H1 (cell line): ENCODE measurements at regions not wholly inside any gene's neighbourhood (a gene's known extent, or its start where the extent isn't known, plus 50 kb on each side); places are given as distances from the start of the nearest gene placed in this dataset.
"Not testable (repeated sequence)": the region's sequence is repeated elsewhere in the genome, so short reads cannot be mapped to it uniquely, and the experiment has no call there.

Experiments
- CTCF ChIA-PET: fragments of 300-600 bp; sonication (Branson Sonifier 250); formaldehyde crosslinking; loops from one replicate; lab custom pipeline; 2021; ENCODE audit not compliant: partially characterized antibody; lab: Charles Lee
- POLR2A ChIA-PET: fragments of 300-600 bp; sonication (Branson Sonifier 250); formaldehyde crosslinking; loops from one replicate; lab custom pipeline; 2021; ENCODE audit warnings: inconsistent platforms; ENCODE audit not compliant: partially characterized antibody; lab: Charles Lee
- DNase-seq, 2 experiments: peaks; one replicate each; pipeline versions ENCODE4 v3.0.0 to v3.0.0-alpha.2; 2010 to 2022; ENCODE audit warnings: low spot score in 2 of 2, low read depth in 1 of 2, mixed read lengths in 1 of 2
- FAIRE-seq: peaks from 2 replicates; lab custom pipeline; 2011; peaks lifted over from hg19 to GRCh38; lab: Jason Lieb, UNC
- H2AFZ ChIP-seq: 2 replicates; pipeline ENCODE4 v1.8.1; 2012; ENCODE audit warnings: low read length, inconsistent platforms
- H2AK5ac ChIP-seq: 2 replicates; pipeline ENCODE4 v1.6.1; 2013; ENCODE audit warnings: low read depth, low read length
- H2BK120ac ChIP-seq: replicated peaks from 2 replicates; pipeline ENCODE3; 2013; ENCODE audit warnings: low read depth, low read length, inconsistent platforms
- H2BK12ac ChIP-seq: 2 replicates; pipeline ENCODE4 v1.6.1; 2013; ENCODE audit warnings: low read depth, low read length
- H2BK15ac ChIP-seq: 2 replicates; pipeline ENCODE4 v1.6.1; 2013; ENCODE audit warnings: low read length
- H2BK20ac ChIP-seq: 2 replicates; pipeline ENCODE4 v1.6.1; 2013; ENCODE audit warnings: low read length
- H2BK5ac ChIP-seq: 2 replicates; pipeline ENCODE4 v1.6.1; 2013; ENCODE audit warnings: low read depth, low read length
- H3K14ac ChIP-seq: 2 replicates; pipeline ENCODE4 v1.6.1; 2013; ENCODE audit warnings: inconsistent platforms; ENCODE audit not compliant: insufficient read length
- H3K18ac ChIP-seq: 2 replicates; pipeline ENCODE4 v1.6.1; 2013; ENCODE audit warnings: low read length; ENCODE audit errors: extremely low read depth
- H3K23ac ChIP-seq: 2 replicates; pipeline ENCODE4 v1.6.1; 2013; ENCODE audit warnings: inconsistent platforms; ENCODE audit not compliant: insufficient read length
- H3K23me2 ChIP-seq: 2 replicates; pipeline ENCODE4 v1.6.1; 2013; ENCODE audit warnings: low read depth, low read length
- H3K27ac ChIP-seq: 2 replicates; pipeline ENCODE4 v1.6.1; 2011; ENCODE audit warnings: low read depth, low read length, inconsistent platforms
- H3K27me3 ChIP-seq, 4 experiments: replicated peaks in 1 of 4; 1 replicate in 1 of 4; 2 replicates in 3 of 4; pipeline versions ENCODE4 v1.6.1 to v1.8.1; 2011 to 2013; ENCODE audit warnings: low read length in 3 of 4, mild to moderate bottlenecking in 3 of 4, inconsistent platforms in 2 of 4, mixed read lengths in 2 of 4, moderate library complexity in 1 of 4; ENCODE audit not compliant: control insufficient read depth in 3 of 4, insufficient read depth in 3 of 4; ENCODE audit errors: extremely low read depth in 1 of 4
- H3K36me3 ChIP-seq, 4 experiments: 2 replicates each; pipeline versions ENCODE4 v1.6.1 to v1.8.1; 2011 to 2013; ENCODE audit warnings: mild to moderate bottlenecking in 4 of 4, low read length in 3 of 4, moderate library complexity in 2 of 4, control low read depth in 1 of 4, inconsistent platforms in 1 of 4; ENCODE audit not compliant: insufficient read depth in 4 of 4, control insufficient read depth in 2 of 4
- H3K4ac ChIP-seq: replicated peaks from 2 replicates; pipeline ENCODE3; 2013; ENCODE audit warnings: low read length, low read depth, mixed read lengths, inconsistent platforms; ENCODE audit not compliant: insufficient read length
- H3K4me1 ChIP-seq, 4 experiments: replicated peaks in 1 of 4; 1 replicate in 1 of 4; 2 replicates in 3 of 4; pipeline versions ENCODE4 v1.6.1 to v1.8.1; 2011 to 2013; ENCODE audit warnings: low read length in 3 of 4, inconsistent platforms in 2 of 4, mixed read lengths in 1 of 4; ENCODE audit not compliant: insufficient read depth in 4 of 4, control insufficient read depth in 3 of 4
- H3K4me2 ChIP-seq, 2 experiments: 2 replicates each; pipeline versions ENCODE4 v1.6.1 to v1.8.1; 2011 to 2013; ENCODE audit warnings: low read depth in 2 of 2, low read length in 2 of 2, control low read depth in 1 of 2, inconsistent platforms in 1 of 2, mild to moderate bottlenecking in 1 of 2; ENCODE audit not compliant: insufficient read depth in 1 of 2
- H3K4me3 ChIP-seq, 4 experiments: fragments of 200-600, 300-600 bp in 1 of 4; sonication (generic), shearing (Covaris generic), sonication (Bioruptor Twin) in 1 of 4; 2 replicates each; pipeline versions ENCODE4 v1.5.1 to v1.8.1; 2011 to 2016; ENCODE audit warnings: low read length in 4 of 4, low read depth in 3 of 4, control low read depth in 2 of 4, inconsistent platforms in 2 of 4, mild to moderate bottlenecking in 2 of 4, mixed read lengths in 1 of 4, moderate library complexity in 1 of 4; ENCODE audit not compliant: insufficient read depth in 2 of 4; ENCODE audit errors: extremely low read depth in 1 of 4
- H3K56ac ChIP-seq: replicated peaks from 2 replicates; pipeline ENCODE3; 2013; ENCODE audit warnings: low read depth, mild to moderate bottlenecking, mixed read lengths, low read length, inconsistent platforms; ENCODE audit not compliant: insufficient read length
- H3K79me1 ChIP-seq: 2 replicates; pipeline ENCODE4 v1.6.1; 2013; ENCODE audit warnings: low read depth, low read length, control low read depth
- H3K79me2 ChIP-seq, 2 experiments: 2 replicates each; pipeline versions ENCODE4 v1.6.1 to v1.8.1; 2012 to 2013; ENCODE audit warnings: low read length in 2 of 2, mild to moderate bottlenecking in 2 of 2, inconsistent platforms in 1 of 2; ENCODE audit not compliant: insufficient read depth in 2 of 2, control insufficient read depth in 1 of 2
- H3K9ac ChIP-seq, 4 experiments: replicated peaks in 1 of 4; 1 replicate in 1 of 4; 2 replicates in 3 of 4; pipeline versions ENCODE4 v1.6.1 to v1.8.1; 2011 to 2013; ENCODE audit warnings: low read depth in 3 of 4, low read length in 3 of 4, control low read depth in 2 of 4, mild to moderate bottlenecking in 2 of 4, moderate library complexity in 2 of 4, inconsistent platforms in 1 of 4; ENCODE audit errors: extremely low read depth in 1 of 4
- H3K9me3 ChIP-seq, 2 experiments: 2 replicates each; pipeline versions ENCODE4 v1.6.1 to v1.8.1; 2012 to 2013; ENCODE audit warnings: mild to moderate bottlenecking in 2 of 2, moderate library complexity in 2 of 2, control low read depth in 1 of 2, inconsistent platforms in 1 of 2, low read depth in 1 of 2, low read length in 1 of 2, mixed read lengths in 1 of 2; ENCODE audit not compliant: insufficient read depth in 2 of 2
- H4K20me1 ChIP-seq, 2 experiments: replicated peaks in 1 of 2; 2 replicates each; pipeline versions ENCODE3 to v1.8.1; 2011 to 2013; ENCODE audit warnings: inconsistent platforms in 2 of 2, low read length in 2 of 2, mild to moderate bottlenecking in 1 of 2; ENCODE audit not compliant: insufficient read depth in 2 of 2, control insufficient read depth in 1 of 2
- H4K5ac ChIP-seq: 2 replicates; pipeline ENCODE4 v1.6.1; 2013; ENCODE audit warnings: low read length, low read depth, mixed read lengths, inconsistent platforms; ENCODE audit not compliant: insufficient read length
- H4K8ac ChIP-seq: 2 replicates; pipeline ENCODE4 v1.8.0; 2013; ENCODE audit warnings: mild to moderate bottlenecking, moderate library complexity, low read length, inconsistent platforms; ENCODE audit not compliant: insufficient read depth; ENCODE audit errors: extremely low read depth
- H4K91ac ChIP-seq: replicated peaks from 2 replicates; pipeline ENCODE3; 2013; ENCODE audit warnings: low read length, mixed read lengths, inconsistent platforms; ENCODE audit not compliant: insufficient read length
- WGBS, 2 experiments: shearing (Covaris generic) in 1 of 2; methylation state at CpG; one replicate each; pipeline versions ENCODE4 v1.1.6 to v1.1.7; 2013 to 2015; ENCODE audit warnings: low lambda C conversion rate in 2 of 2, mixed read lengths in 2 of 2, inconsistent platforms in 1 of 2, low coverage in 1 of 2, missing lambda C conversion rate in 1 of 2; ENCODE audit not compliant: insufficient replicate concordance in 2 of 2, insufficient coverage in 1 of 2, insufficient read length in 1 of 2; ENCODE audit errors: extremely low coverage in 1 of 2, missing lambda C conversion rate in 1 of 2; 5-methylcytosine and 5-hydroxymethylcytosine counted together

DNA sequence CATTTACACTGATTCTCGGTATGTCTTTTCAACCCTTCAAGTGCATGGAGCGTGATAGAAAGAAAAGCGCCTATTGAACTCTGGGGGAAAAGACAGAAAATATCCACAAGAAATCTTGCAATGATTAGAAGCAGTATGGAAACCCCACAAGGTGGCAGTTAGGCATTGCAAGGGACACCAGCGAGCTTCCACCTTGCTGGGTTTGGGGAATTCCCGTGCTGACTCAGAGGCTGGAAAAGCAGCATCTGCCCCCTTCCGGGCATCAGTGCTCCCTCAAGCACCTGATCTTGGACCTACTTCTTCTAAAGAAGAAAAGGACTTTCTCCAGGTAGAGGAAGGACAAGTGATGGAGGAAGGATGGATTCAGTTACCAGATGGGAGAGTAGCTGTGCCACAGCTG lies 73.9 kb upstream of the HMX1 start:
- peaks cover 15 to 68% of the 10 kb centered on the region in 2 experiments; a peak in 3 of 4 replicates for H3K9me3 ChIP-seq
- H2AK5ac ChIP-seq, H3K14ac ChIP-seq, H3K79me1 ChIP-seq, CTCF ChIA-PET, H4K5ac ChIP-seq, H3K9ac ChIP-seq, POLR2A ChIA-PET, H4K20me1 ChIP-seq, H3K36me3 ChIP-seq, H2BK15ac ChIP-seq, H4K91ac ChIP-seq, H3K4me3 ChIP-seq, H3K4ac ChIP-seq, FAIRE-seq, H3K23ac ChIP-seq, H2BK20ac ChIP-seq, H3K23me2 ChIP-seq, DNase-seq, H2BK120ac ChIP-seq, H2BK5ac ChIP-seq, H3K27me3 ChIP-seq, H2AFZ ChIP-seq, H3K4me1 ChIP-seq, H3K79me2 ChIP-seq, H3K56ac ChIP-seq, H3K18ac ChIP-seq, H3K4me2 ChIP-seq, H3K27ac ChIP-seq, H4K8ac ChIP-seq, H2BK12ac ChIP-seq: not testable (repeated sequence)
- 76% methylated on average over 6 of the region's 6 CpGs; no CpG with 5 or more reads in 1 of the 2 experiments for WGBS, 2 experiments

- peaks cover 30 to 73% of the 10 kb centered on the region in 2 experiments; a peak in 3 of 4 replicates for H3K9me3 ChIP-seq
- H3K27ac ChIP-seq, H2BK5ac ChIP-seq, H3K23me2 ChIP-seq, CTCF ChIA-PET, H4K91ac ChIP-seq, H2BK20ac ChIP-seq, H3K56ac ChIP-seq, H3K23ac ChIP-seq, H3K36me3 ChIP-seq, H4K5ac ChIP-seq, H2BK120ac ChIP-seq, H3K4me3 ChIP-seq, H3K4ac ChIP-seq, DNase-seq, FAIRE-seq, H3K79me1 ChIP-seq, H2BK12ac ChIP-seq, H4K20me1 ChIP-seq, H3K14ac ChIP-seq, H4K8ac ChIP-seq, H3K9ac ChIP-seq, H3K4me2 ChIP-seq, H3K18ac ChIP-seq, H3K79me2 ChIP-seq, H3K4me1 ChIP-seq, H2AK5ac ChIP-seq, H2AFZ ChIP-seq, H2BK15ac ChIP-seq, H3K27me3 ChIP-seq, POLR2A ChIA-PET: not testable (repeated sequence)
- WGBS, 2 experiments, result 89% methylated on average over 4 of the region's 11 CpGs; no CpG with 5 or more reads in 1 of the 2 experiments
Measured at GRCh38 chr4:8943367-8943766, 71.7 kb upstream of the HMX1 start.
